ENCODE measurements at regions not wholly inside any gene's neighbourhood (a gene's known extent, or its start where the extent isn't known, plus 50 kb on each side); places are given as distances from the start of the nearest gene placed in this dataset.
A peak's percentile ranks its signal among the peaks of the same experiment; 100 is the strongest.
"Not testable (repeated sequence)": the region's sequence is repeated elsewhere in the genome, so short reads cannot be mapped to it uniquely, and the experiment has no call there.

DNA sequence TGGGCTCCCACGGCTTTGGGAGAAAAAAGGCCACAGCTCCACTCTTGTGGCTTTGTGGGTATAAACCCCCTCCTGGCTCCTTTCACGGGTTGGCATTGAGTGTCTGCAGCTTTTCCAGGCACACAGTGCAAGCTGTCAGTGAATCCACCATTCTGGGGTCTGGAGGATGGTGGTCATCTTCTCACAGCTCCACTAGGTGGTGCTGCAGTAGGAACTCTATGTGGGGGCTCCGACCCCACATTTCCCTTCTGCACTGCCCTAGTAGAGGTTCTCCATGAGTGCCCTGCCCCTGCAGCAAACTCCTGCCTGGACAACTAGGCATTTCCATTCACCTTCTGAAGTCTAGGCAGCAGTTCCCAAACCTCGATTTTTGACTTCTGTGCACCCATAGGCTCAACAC lies 104.5 kb downstream of the ART5 start:
- H3K27me3 Mint-ChIP-seq (ENCODE audit: low read depth, poor library complexity); H3K4me3 Mint-ChIP-seq; H3K27ac Mint-ChIP-seq; H3K4me1 Mint-ChIP-seq; H3K36me3 Mint-ChIP-seq (ENCODE audit: low read depth); DNase-seq: not testable (repeated sequence)
- H3K9me3 Mint-ChIP-seq = peaks cover 56% of the 10 kb centered on the region

GRCh38 chr11:3532958-3533357 lies 108.8 kb downstream of the ART5 start:
- H3K36me3 Mint-ChIP-seq (ENCODE audit: low read depth); H3K4me3 Mint-ChIP-seq; H3K27ac Mint-ChIP-seq; H3K27me3 Mint-ChIP-seq (ENCODE audit: low read depth, poor library complexity); DNase-seq; H3K4me1 Mint-ChIP-seq: not testable (repeated sequence)
- peaks cover 29% of the 10 kb centered on the region for H3K9me3 Mint-ChIP-seq

GRCh38 chr11:3531280-3531679 lies 110.5 kb downstream of the ART5 start:
- H3K9me3 Mint-ChIP-seq = peaks cover 13% of the 10 kb centered on the region
- not testable (repeated sequence) for H3K36me3 Mint-ChIP-seq (ENCODE audit: low read depth); H3K27ac Mint-ChIP-seq; DNase-seq; H3K4me1 Mint-ChIP-seq; H3K4me3 Mint-ChIP-seq; H3K27me3 Mint-ChIP-seq (ENCODE audit: low read depth, poor library complexity)

GRCh38 chr11:3523567-3523966 lies 118.2 kb downstream of the ART5 start:
- peaks cover 44% of the 10 kb centered on the region for H3K9me3 Mint-ChIP-seq
- not testable (repeated sequence) for H3K27ac Mint-ChIP-seq; H3K36me3 Mint-ChIP-seq (ENCODE audit: low read depth); H3K27me3 Mint-ChIP-seq (ENCODE audit: low read depth, poor library complexity); H3K4me1 Mint-ChIP-seq; H3K4me3 Mint-ChIP-seq; DNase-seq

DNA sequence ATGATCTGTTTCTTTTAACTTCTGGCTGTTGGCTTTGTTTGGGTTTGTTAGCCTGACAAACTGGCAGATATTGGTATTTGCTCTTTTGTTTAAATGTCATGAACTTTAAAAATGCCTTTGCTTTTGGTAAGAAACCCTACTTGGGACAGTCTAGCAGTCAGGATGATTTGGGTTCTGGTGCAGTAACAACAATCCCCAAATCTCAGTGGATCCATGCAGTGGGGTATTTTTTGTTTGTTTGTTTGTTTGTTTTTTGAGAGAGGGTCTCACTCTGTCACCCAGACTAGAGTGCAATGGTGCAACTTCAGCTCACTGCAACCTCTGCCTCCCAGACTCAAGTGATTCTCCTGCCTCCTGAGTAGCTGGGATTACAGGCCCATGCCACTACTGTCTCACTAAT lies 120.9 kb downstream of the ART5 start:
- H3K4me3 Mint-ChIP-seq; H3K4me1 Mint-ChIP-seq; H3K27me3 Mint-ChIP-seq (ENCODE audit: low read depth, poor library complexity); H3K27ac Mint-ChIP-seq; H3K36me3 Mint-ChIP-seq (ENCODE audit: low read depth); DNase-seq: not testable (repeated sequence)
- H3K9me3 Mint-ChIP-seq = peaks cover 44% of the 10 kb centered on the region

DNA sequence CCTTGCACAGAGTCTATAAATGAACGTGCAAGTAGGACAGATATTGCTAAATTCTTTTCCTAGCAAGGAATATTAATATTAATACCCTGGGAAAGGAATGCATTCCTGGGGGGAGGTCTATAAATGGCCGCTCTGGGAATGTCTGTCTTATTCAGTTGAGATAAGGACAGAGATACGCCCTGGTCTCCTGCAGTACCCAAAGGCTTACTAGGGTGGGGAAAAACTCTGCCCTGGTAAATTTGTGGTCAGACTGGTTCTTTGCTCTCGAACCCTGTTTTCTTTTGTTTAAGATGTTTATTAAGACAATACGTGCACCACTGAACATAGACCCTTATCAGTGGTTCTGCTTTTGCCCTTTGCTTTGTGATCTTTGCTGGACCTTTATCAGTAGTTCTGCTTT lies 122.0 kb downstream of the ART5 start:
- H3K36me3 Mint-ChIP-seq (ENCODE audit: low read depth); DNase-seq; H3K27ac Mint-ChIP-seq; H3K4me3 Mint-ChIP-seq; H3K27me3 Mint-ChIP-seq (ENCODE audit: low read depth, poor library complexity): not testable (repeated sequence)
- Mint-ChIP-seq H3K9me3 (peaks cover 44% of the 10 kb centered on the region), H3K4me1 (peaks cover 13% of the 10 kb centered on the region)

- H3K9me3 Mint-ChIP-seq = peaks cover 28% of the 10 kb centered on the region
- not testable (repeated sequence) for H3K4me3 Mint-ChIP-seq; DNase-seq; H3K27ac Mint-ChIP-seq; H3K36me3 Mint-ChIP-seq (ENCODE audit: low read depth)
- peaks cover 14% of the 10 kb centered on the region for H3K27me3 Mint-ChIP-seq (ENCODE audit: low read depth, poor library complexity)
- H3K4me1 Mint-ChIP-seq = peaks cover 40% of the 10 kb centered on the region
Observed at GRCh38 chr11:3516934-3517567, 124.7 kb downstream of the ART5 start.

- H3K27me3 Mint-ChIP-seq (ENCODE audit: low read depth, poor library complexity) = peaks cover 14% of the 10 kb centered on the region
- not testable (repeated sequence) for DNase-seq; H3K4me3 Mint-ChIP-seq; H3K27ac Mint-ChIP-seq; H3K36me3 Mint-ChIP-seq (ENCODE audit: low read depth)
- H3K4me1 Mint-ChIP-seq = peaks cover 46% of the 10 kb centered on the region
- H3K9me3 Mint-ChIP-seq = peaks cover 27% of the 10 kb centered on the region
Observed at GRCh38 chr11:3516345-3516933, 125.4 kb downstream of the ART5 start.

DNA sequence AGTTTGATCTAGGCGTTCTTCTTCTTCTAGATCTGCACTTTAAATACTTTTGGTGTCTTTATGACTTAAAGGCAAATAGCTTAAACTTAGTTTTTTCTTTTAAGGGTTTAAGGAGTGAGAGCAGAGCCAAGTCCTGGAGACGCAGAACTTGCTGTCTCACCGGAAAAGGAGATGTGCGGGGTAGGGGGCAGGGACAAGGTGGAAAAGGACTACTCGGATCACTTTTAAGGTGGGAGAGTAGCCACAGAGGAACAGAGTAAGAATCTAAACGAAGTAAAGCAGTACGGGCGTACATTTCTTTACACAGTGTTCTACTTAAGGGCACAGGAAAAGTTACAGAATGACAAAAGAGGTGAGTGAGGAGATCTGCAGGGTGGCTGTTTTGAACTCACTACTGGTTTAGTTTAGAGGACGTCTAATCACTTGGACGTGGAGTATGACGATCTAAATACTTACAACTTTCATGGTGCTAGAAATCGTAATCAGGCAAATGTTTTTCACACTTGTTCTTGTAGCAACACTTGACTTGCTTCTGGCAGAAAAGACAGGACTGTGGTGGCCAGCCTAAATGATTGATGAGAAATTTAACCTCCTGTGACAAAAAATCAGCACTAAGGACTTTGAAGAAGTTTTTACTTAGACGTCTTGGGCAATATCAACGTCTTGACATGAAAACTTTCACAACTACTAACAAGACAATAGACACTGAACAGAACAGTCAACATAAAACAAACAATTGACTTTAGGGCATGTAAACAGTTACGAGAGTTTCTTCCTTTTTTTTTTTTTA lies 127.0 kb downstream of the ART5 start:
- not testable (repeated sequence) for H3K36me3 Mint-ChIP-seq (ENCODE audit: low read depth); H3K4me3 Mint-ChIP-seq; DNase-seq
- Mint-ChIP-seq H3K4me1 (peaks cover 61% of the 10 kb centered on the region), H3K27me3 (ENCODE audit: low read depth, poor library complexity) (peaks cover 12% of the 10 kb centered on the region), H3K27ac (peak overlapping the region; percentile 23), H3K9me3 (peaks cover 11% of the 10 kb centered on the region)

- peaks cover 61% of the 10 kb centered on the region for H3K4me1 Mint-ChIP-seq
- not testable (repeated sequence) for DNase-seq
Observed at GRCh38 chr11:3513311-3513710, 128.5 kb downstream of the ART5 start.

GRCh38 chr11:3512751-3513150 lies 129.0 kb downstream of the ART5 start:
- not testable (repeated sequence) for H3K27ac Mint-ChIP-seq; H3K36me3 Mint-ChIP-seq (ENCODE audit: low read depth); H3K4me3 Mint-ChIP-seq; DNase-seq; H3K9me3 Mint-ChIP-seq
- H3K27me3 Mint-ChIP-seq (ENCODE audit: low read depth, poor library complexity) = peaks cover 12% of the 10 kb centered on the region
- H3K4me1 Mint-ChIP-seq = peaks cover 61% of the 10 kb centered on the region

More at GRCh38 chr11:3513311-3513710, 128.5 kb downstream of the ART5 start:
- peaks cover 12% of the 10 kb centered on the region for H3K27me3 Mint-ChIP-seq (ENCODE audit: low read depth, poor library complexity)
- H3K9me3 Mint-ChIP-seq; H3K4me3 Mint-ChIP-seq; H3K36me3 Mint-ChIP-seq (ENCODE audit: low read depth); H3K27ac Mint-ChIP-seq: not testable (repeated sequence)

GRCh38 chr11:3512133-3512703 lies 129.6 kb downstream of the ART5 start:
- H3K9me3 Mint-ChIP-seq; H3K36me3 Mint-ChIP-seq (ENCODE audit: low read depth); H3K27me3 Mint-ChIP-seq (ENCODE audit: low read depth, poor library complexity): not testable (repeated sequence)
- peak; percentile 8 for DNase-seq
- H3K27ac Mint-ChIP-seq = peak overlapping the region; percentile 73
- peaks cover 61% of the 10 kb centered on the region for H3K4me1 Mint-ChIP-seq
- H3K4me3 Mint-ChIP-seq = peak overlapping the region; percentile 9

- peak overlapping the region; percentile 73 for H3K27ac Mint-ChIP-seq
- H3K9me3 Mint-ChIP-seq; H3K27me3 Mint-ChIP-seq (ENCODE audit: low read depth, poor library complexity); DNase-seq; H3K36me3 Mint-ChIP-seq (ENCODE audit: low read depth): not testable (repeated sequence)
- H3K4me3 Mint-ChIP-seq = peak overlapping the region; percentile 9
- peaks cover 61% of the 10 kb centered on the region for H3K4me1 Mint-ChIP-seq
Observed at GRCh38 chr11:3511416-3512132, 130.2 kb downstream of the ART5 start.

GRCh38 chr11:3509563-3509962 lies 130.6 kb upstream of the ZNF195 start:
- not testable (repeated sequence) for H3K27me3 Mint-ChIP-seq (ENCODE audit: low read depth, poor library complexity); H3K4me3 Mint-ChIP-seq; H3K9me3 Mint-ChIP-seq; DNase-seq; H3K27ac Mint-ChIP-seq; H3K36me3 Mint-ChIP-seq (ENCODE audit: low read depth)
- H3K4me1 Mint-ChIP-seq = peaks cover 45% of the 10 kb centered on the region

All from nephron progenitor cell (in vitro differentiated cells).